H9 (cell line): ENCODE measurements at regions not wholly inside any gene's neighbourhood (a gene's known extent, or its start where the extent isn't known, plus 50 kb on each side); places are given as distances from the start of the nearest gene placed in this dataset.

Experiments used
- DNase-seq: peaks from one replicate; pipeline ENCODE4 v3.0.0-alpha.2; 2017
- H2AFZ ChIP-seq: one replicate; pipeline ENCODE4 v1.6.1; 2013; ENCODE audit warnings: mild to moderate bottlenecking, low read length, control low read depth, moderate library complexity
- H2AK5ac ChIP-seq: 2 replicates; pipeline ENCODE4 v1.6.1; 2013; ENCODE audit warnings: low read length, control low read depth, mixed read lengths; ENCODE audit not compliant: insufficient read length
- H2BK120ac ChIP-seq: one replicate; pipeline ENCODE4 v1.6.1; 2013; ENCODE audit warnings: low read depth, mild to moderate bottlenecking, low read length, control low read depth, inconsistent platforms; ENCODE audit not compliant: poor library complexity, severe bottlenecking
- H2BK12ac ChIP-seq: 2 replicates; pipeline ENCODE4 v1.6.1; 2013; ENCODE audit warnings: low read length, control low read depth, mixed read lengths, low read depth; ENCODE audit not compliant: insufficient read length
- H2BK15ac ChIP-seq: 2 replicates; pipeline ENCODE4 v1.6.1; 2013; ENCODE audit warnings: low read depth, low read length, control low read depth
- H2BK20ac ChIP-seq: one replicate; pipeline ENCODE4 v1.6.1; 2013; ENCODE audit warnings: low read depth, mild to moderate bottlenecking, low read length, control low read depth, inconsistent platforms; ENCODE audit not compliant: poor library complexity, severe bottlenecking
- H2BK5ac ChIP-seq: 2 replicates; pipeline ENCODE4 v1.6.1; 2013; ENCODE audit warnings: low read length, control low read depth, mixed read lengths; ENCODE audit not compliant: insufficient read length
- H3K14ac ChIP-seq: 2 replicates; pipeline ENCODE4 v1.6.1; 2013; ENCODE audit warnings: low read length, control low read depth; ENCODE audit not compliant: insufficient read depth
- H3K18ac ChIP-seq: 2 replicates; pipeline ENCODE4 v1.6.1; 2013; ENCODE audit warnings: low read depth, mild to moderate bottlenecking, mixed read lengths, low read length, control low read depth; ENCODE audit not compliant: insufficient read length
- H3K23ac ChIP-seq: 2 replicates; pipeline ENCODE4 v1.6.1; 2013; ENCODE audit warnings: low read length, control low read depth, mixed read lengths, low read depth; ENCODE audit not compliant: insufficient read length
- H3K23me2 ChIP-seq: 2 replicates; pipeline ENCODE4 v1.6.1; 2013; ENCODE audit warnings: low read depth, mild to moderate bottlenecking, mixed read lengths, low read length, control low read depth; ENCODE audit not compliant: insufficient read length, poor library complexity, severe bottlenecking
- H3K27ac ChIP-seq: 2 replicates; pipeline ENCODE4 v1.5.1; 2013; ENCODE audit warnings: low read length, control low read depth, mixed read lengths, low read depth; ENCODE audit not compliant: insufficient read length
- H3K27me3 ChIP-seq: 2 replicates; pipeline ENCODE4 v1.6.1; 2013; ENCODE audit warnings: low read length, control low read depth, inconsistent platforms; ENCODE audit not compliant: insufficient read depth
- H3K4ac ChIP-seq: 2 replicates; pipeline ENCODE4 v1.6.1; 2013; ENCODE audit warnings: low read depth, mild to moderate bottlenecking, control low read depth, inconsistent platforms, low read length, moderate library complexity
- H3K4me1 ChIP-seq: 2 replicates; pipeline ENCODE4 v1.6.1; 2013; ENCODE audit warnings: low read length, control low read depth, inconsistent platforms; ENCODE audit not compliant: insufficient read depth
- H3K4me2 ChIP-seq: 2 replicates; pipeline ENCODE4 v1.6.1; 2013; ENCODE audit warnings: low read length, control low read depth, mixed read lengths; ENCODE audit not compliant: insufficient read length, insufficient read depth
- H3K56ac ChIP-seq: 2 replicates; pipeline ENCODE4 v1.6.1; 2013; ENCODE audit warnings: low read depth, mild to moderate bottlenecking, mixed read lengths, low read length, control low read depth; ENCODE audit not compliant: insufficient read length
- H3K79me1 ChIP-seq: 2 replicates; pipeline ENCODE4 v1.6.1; 2013; ENCODE audit warnings: low read depth, mild to moderate bottlenecking, moderate library complexity, low read length, control low read depth, inconsistent platforms; ENCODE audit not compliant: insufficient read depth, poor library complexity, severe bottlenecking
- H3K79me2 ChIP-seq: 2 replicates; pipeline ENCODE4 v1.6.1; 2013; ENCODE audit warnings: low read length, control low read depth, inconsistent platforms; ENCODE audit not compliant: insufficient read depth
- H3K9ac ChIP-seq: 2 replicates; pipeline ENCODE4 v1.6.1; 2013; ENCODE audit warnings: low read length, control low read depth, mixed read lengths; ENCODE audit not compliant: insufficient read length; ENCODE audit errors: extremely low read depth
- H3K9me3 ChIP-seq: one replicate; pipeline ENCODE4 v1.6.1; 2013; ENCODE audit warnings: low read depth, low read length, inconsistent platforms; ENCODE audit not compliant: control insufficient read depth
- H3T11ph ChIP-seq: one replicate; pipeline ENCODE4 v1.6.1; 2013; ENCODE audit warnings: mild to moderate bottlenecking, low read length, control low read depth, inconsistent platforms
- H4K20me1 ChIP-seq: one replicate; pipeline ENCODE4 v1.6.1; 2013; ENCODE audit not compliant: control insufficient read depth, insufficient read length, insufficient read depth
- H4K5ac ChIP-seq: 2 replicates; pipeline ENCODE4 v1.6.1; 2013; ENCODE audit warnings: low read depth, mild to moderate bottlenecking, mixed read lengths, low read length, control low read depth; ENCODE audit not compliant: insufficient read length
- H4K8ac ChIP-seq: replicated peaks from 2 replicates; pipeline ENCODE4 v1.6.1; 2013; ENCODE audit warnings: low read length, control low read depth, mixed read lengths, low read depth; ENCODE audit not compliant: insufficient read length
- H4K91ac ChIP-seq: 2 replicates; pipeline ENCODE4 v1.6.1; 2013; ENCODE audit warnings: low read depth, mild to moderate bottlenecking, moderate library complexity, mixed read lengths, low read length, control low read depth; ENCODE audit not compliant: insufficient read length
- H3K27ac Mint-ChIP-seq, 3 experiments: 2 replicates in 2 of 3; 3 replicates in 1 of 3; pipeline ENCODE4 v1.8.0; 2020 to 2021; ENCODE audit warnings: mixed read lengths in 3 of 3, mild to moderate bottlenecking in 1 of 3, moderate library complexity in 1 of 3
- H3K27me3 Mint-ChIP-seq: 2 replicates; pipeline ENCODE4 v1.8.0; 2021; ENCODE audit warnings: low read depth, mild to moderate bottlenecking, moderate library complexity, mixed read lengths
- H3K36me3 Mint-ChIP-seq, 3 experiments: 2 replicates in 2 of 3; 3 replicates in 1 of 3; pipeline ENCODE4 v1.8.0; 2020 to 2021; ENCODE audit warnings: low read depth in 3 of 3, mixed read lengths in 3 of 3; ENCODE audit not compliant: insufficient read depth in 1 of 3
- H3K4me1 Mint-ChIP-seq, 2 experiments: 2 replicates each; pipeline ENCODE4 v1.8.0; 2020; ENCODE audit warnings: mixed read lengths in 2 of 2
- H3K4me3 Mint-ChIP-seq, 2 experiments: 2 replicates in 1 of 2; 3 replicates in 1 of 2; pipeline ENCODE4 v1.8.0; 2020 to 2021; ENCODE audit warnings: mild to moderate bottlenecking in 2 of 2, mixed read lengths in 2 of 2, moderate library complexity in 1 of 2
- H3K9me3 Mint-ChIP-seq, 2 experiments: 2 replicates in 1 of 2; 3 replicates in 1 of 2; pipeline ENCODE4 v1.8.0; 2020; ENCODE audit warnings: mild to moderate bottlenecking in 2 of 2, mixed read lengths in 2 of 2, moderate library complexity in 1 of 2
- CTCF ChIP-seq: fragments of 200-600 bp; sonication (generic); conservative IDR thresholded peaks from 3 replicates; pipeline ENCODE4 v1.8.0; 2021; ENCODE audit warnings: antibody characterized with exemption, mild to moderate bottlenecking
- WGBS: extraction: QIAGEN DNeasy Blood & Tissue Kit; methylation state at CpG from one replicate; pipeline ENCODE4 v1.1.7; 2013; ENCODE audit warnings: missing lambda C conversion rate, low lambda C conversion rate, mixed read lengths; ENCODE audit not compliant: insufficient read length; ENCODE audit errors: extremely low coverage; 5-methylcytosine and 5-hydroxymethylcytosine counted together

- no peak overlapping the region for H3K56ac ChIP-seq
- no peaks in the 10 kb centered on the region for H3K79me2 ChIP-seq
- H3K23ac ChIP-seq, result no peak overlapping the region
- no peaks in the 10 kb centered on the region for H3K79me1 ChIP-seq
- no peak overlapping the region; the same call in 1 of the 2 replicates for H3K4ac ChIP-seq
- H2BK20ac ChIP-seq, result no peak overlapping the region
- H2AFZ ChIP-seq, result no peak overlapping the region
- Mint-ChIP-seq H3K4me1 (peaks cover 40 to 52% of the 10 kb centered on the region in 2 experiments), H3K36me3 (peaks cover 13 to 40% (median 16%) of the 10 kb centered on the region in 3 experiments; a peak in 6 of 7 replicates), H3K27me3 (peaks cover 11% of the 10 kb centered on the region), H3K9me3 (peaks cover 23 to 26% of the 10 kb centered on the region in 2 experiments), H3K4me3 (no peak overlapping the region), H3K27ac (no peak overlapping the region)
- H4K91ac ChIP-seq, result no peak overlapping the region
- H3K9me3 ChIP-seq, result no peaks in the 10 kb centered on the region
- no peak overlapping the region for H4K8ac ChIP-seq
- no CpG with 5 or more reads among the region's 3 CpGs for WGBS
- no peak overlapping the region for H2BK12ac ChIP-seq
- no peak overlapping the region for H2BK15ac ChIP-seq
- no peak overlapping the region for H3K9ac ChIP-seq
- H4K20me1 ChIP-seq, result no peaks in the 10 kb centered on the region
- no peak overlapping the region for H2AK5ac ChIP-seq
- H2BK5ac ChIP-seq, result no peak overlapping the region
- H3K14ac ChIP-seq, result no peak overlapping the region
- no peak overlapping the region for H3K4me2 ChIP-seq
- peaks cover 4% of the 10 kb centered on the region; the same call in 1 of the 2 replicates for H3K4me1 ChIP-seq
- no peak overlapping the region for H3T11ph ChIP-seq
- no peaks in the 10 kb centered on the region for H3K27me3 ChIP-seq
- no peak overlapping the region for H2BK120ac ChIP-seq
- TF ChIP-seq CTCF, result no peak
- H3K18ac ChIP-seq, result no peak overlapping the region
- H4K5ac ChIP-seq, result no peak overlapping the region
- no peaks in the 10 kb centered on the region for H3K23me2 ChIP-seq
- no peak for DNase-seq
- no peak overlapping the region for H3K27ac ChIP-seq
Observed at GRCh38 chr18:6610466-6610865, 119.0 kb upstream of the ARHGAP28 start.
